HEK293 (cell line): ENCODE measurements at regions not wholly inside any gene's neighbourhood (a gene's known extent, or its start where the extent isn't known, plus 50 kb on each side); places are given as distances from the start of the nearest gene placed in this dataset.

ENCODE experiments used
- EGR2 ChIP-seq: fragments of 450-650 bp; formaldehyde crosslinking; IDR thresholded peaks from 2 replicates; pipeline ENCODE4 v1.5.1; 2016; ENCODE audit warnings: low read depth, missing biosample characterization, missing genetic modification characterization
- FEZF1 ChIP-seq: fragments of 450-650 bp; formaldehyde crosslinking; IDR thresholded peaks from 2 replicates; pipeline ENCODE4 v1.5.1; 2016; ENCODE audit warnings: missing biosample characterization, missing genetic modification characterization
- KLF1 ChIP-seq: fragments of 450-650 bp; formaldehyde crosslinking; IDR thresholded peaks from 2 replicates; pipeline ENCODE4 v1.5.1; 2016; ENCODE audit warnings: missing biosample characterization, missing genetic modification characterization
- PBX3 ChIP-seq: sonication (generic); formaldehyde crosslinking; IDR thresholded peaks from 2 replicates; pipeline ENCODE4 v1.8.1; 2022; ENCODE audit warnings: mild to moderate bottlenecking, moderate library complexity, missing genetic modification reagents
- SP7 ChIP-seq: fragments of 450-650 bp; formaldehyde crosslinking; IDR thresholded peaks from 2 replicates; pipeline ENCODE4 v1.5.1; 2016; ENCODE audit warnings: missing biosample characterization, missing genetic modification characterization
- TSHZ1 ChIP-seq: fragments of 450-650 bp; formaldehyde crosslinking; IDR thresholded peaks from 2 replicates; pipeline ENCODE4 v1.5.1; 2016; ENCODE audit warnings: missing biosample characterization, missing genetic modification characterization, borderline replicate concordance
- YY2 ChIP-seq: fragments of 450-650 bp; formaldehyde crosslinking; IDR thresholded peaks from 2 replicates; pipeline ENCODE4 v1.5.1; 2016; ENCODE audit warnings: missing biosample characterization, missing genetic modification characterization
- ZBTB20 ChIP-seq: fragments of 450-650 bp; formaldehyde crosslinking; IDR thresholded peaks from 2 replicates; pipeline ENCODE4 v1.5.1; 2016; ENCODE audit warnings: missing biosample characterization, missing genetic modification characterization
- ZEB2 ChIP-seq: fragments of 450-650 bp; formaldehyde crosslinking; IDR thresholded peaks from 2 replicates; pipeline ENCODE4 v1.5.1; 2016; ENCODE audit warnings: missing biosample characterization, missing genetic modification characterization
- ZFP37 ChIP-seq: fragments of 450-650 bp; formaldehyde crosslinking; IDR thresholded peaks from 2 replicates; pipeline ENCODE4 v1.5.1; 2016; ENCODE audit warnings: missing biosample characterization, missing genetic modification characterization
- ZNF112 ChIP-seq: fragments of 450-650 bp; formaldehyde crosslinking; IDR thresholded peaks from 2 replicates; pipeline ENCODE4 v1.5.0; 2017; ENCODE audit warnings: missing biosample characterization, missing genetic modification characterization
- ZNF133 ChIP-seq: fragments of 450-650 bp; formaldehyde crosslinking; IDR thresholded peaks from 2 replicates; pipeline ENCODE4 v1.5.1; 2016; ENCODE audit warnings: missing biosample characterization, missing genetic modification characterization
- ZNF138 ChIP-seq: fragments of 450-650 bp; formaldehyde crosslinking; IDR thresholded peaks from 2 replicates; pipeline ENCODE4 v1.5.1; 2016; ENCODE audit warnings: missing biosample characterization, missing genetic modification characterization, borderline replicate concordance
- ZNF146 ChIP-seq: fragments of 450-650 bp; formaldehyde crosslinking; IDR thresholded peaks from 2 replicates; pipeline ENCODE4 v1.5.1; 2016; ENCODE audit warnings: missing biosample characterization, missing genetic modification characterization
- ZNF148 ChIP-seq: fragments of 450-650 bp; formaldehyde crosslinking; IDR thresholded peaks from 2 replicates; pipeline ENCODE4 v1.5.0; 2017; ENCODE audit warnings: missing biosample characterization, missing genetic modification characterization, borderline replicate concordance
- ZNF175 ChIP-seq: fragments of 450-650 bp; formaldehyde crosslinking; IDR thresholded peaks from 2 replicates; pipeline ENCODE4 v1.5.1; 2016; ENCODE audit warnings: missing biosample characterization, missing genetic modification characterization
- ZNF19 ChIP-seq: fragments of 450-650 bp; formaldehyde crosslinking; IDR thresholded peaks from 2 replicates; pipeline ENCODE4; 2016; ENCODE audit warnings: missing biosample characterization, missing genetic modification characterization, low read depth
- ZNF248 ChIP-seq: fragments of 450-650 bp; formaldehyde crosslinking; IDR thresholded peaks from 2 replicates; pipeline ENCODE4 v1.5.1; 2017; ENCODE audit warnings: missing biosample characterization, missing genetic modification characterization
- ZNF423 ChIP-seq: fragments of 450-650 bp; formaldehyde crosslinking; IDR thresholded peaks from 2 replicates; pipeline ENCODE4 v1.5.1; 2016; ENCODE audit warnings: missing biosample characterization, missing genetic modification characterization
- ZNF560 ChIP-seq: fragments of 450-650 bp; formaldehyde crosslinking; IDR thresholded peaks from 2 replicates; pipeline ENCODE4 v1.5.1; 2017; ENCODE audit warnings: missing biosample characterization, missing genetic modification characterization, borderline replicate concordance
- ZNF629 ChIP-seq: fragments of 450-650 bp; formaldehyde crosslinking; IDR thresholded peaks from 2 replicates; pipeline ENCODE4 v1.5.1; 2017; ENCODE audit warnings: missing biosample characterization, missing genetic modification characterization
- ZNF645 ChIP-seq: fragments of 450-650 bp; formaldehyde crosslinking; IDR thresholded peaks from 2 replicates; pipeline ENCODE4; 2016; ENCODE audit warnings: missing biosample characterization, missing genetic modification characterization
- ZNF670 ChIP-seq: fragments of 450-650 bp; formaldehyde crosslinking; IDR thresholded peaks from 2 replicates; pipeline ENCODE4 v1.5.1; 2016; ENCODE audit warnings: missing biosample characterization, missing genetic modification characterization, low read depth
- ZSCAN30 ChIP-seq: fragments of 450-650 bp; IDR thresholded peaks from 2 replicates; pipeline ENCODE4 v1.5.1; 2018; ENCODE audit warnings: missing biosample characterization, mild to moderate bottlenecking, missing genetic modification characterization, moderate library complexity
- TF ChIP-seq, protein P1 (sequence below): fragments of 450-650 bp; formaldehyde crosslinking; IDR thresholded peaks from 2 replicates; pipeline ENCODE4 v1.5.1; 2017; ENCODE audit warnings: missing biosample characterization, missing genetic modification characterization
- TF ChIP-seq, protein P2 (sequence below): fragments of 450-650 bp; formaldehyde crosslinking; IDR thresholded peaks from 2 replicates; pipeline ENCODE4 v1.5.1; 2016; ENCODE audit warnings: missing biosample characterization, missing genetic modification characterization

- TF ChIP-seq, protein P1, sequence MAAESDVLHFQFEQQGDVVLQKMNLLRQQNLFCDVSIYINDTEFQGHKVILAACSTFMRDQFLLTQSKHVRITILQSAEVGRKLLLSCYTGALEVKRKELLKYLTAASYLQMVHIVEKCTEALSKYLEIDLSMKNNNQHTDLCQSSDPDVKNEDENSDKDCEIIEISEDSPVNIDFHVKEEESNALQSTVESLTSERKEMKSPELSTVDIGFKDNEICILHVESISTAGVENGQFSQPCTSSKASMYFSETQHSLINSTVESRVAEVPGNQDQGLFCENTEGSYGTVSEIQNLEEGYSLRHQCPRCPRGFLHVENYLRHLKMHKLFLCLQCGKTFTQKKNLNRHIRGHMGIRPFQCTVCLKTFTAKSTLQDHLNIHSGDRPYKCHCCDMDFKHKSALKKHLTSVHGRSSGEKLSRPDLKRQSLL (tag by site-specific recombination), result peak; percentile 72
- peak; percentile 42 for TF ChIP-seq SP7 (tag by site-specific recombination)
- TF ChIP-seq ZNF175, result no peak
- no peak for TF ChIP-seq ZNF133 (tag by site-specific recombination)
- 0 out of 2 replicates have a peak, but pooled peaks have one; percentile 20 for TF ChIP-seq ZFP37
- TF ChIP-seq KLF1, result peak; percentile 29; the same call in 1 of the 2 replicates
- peak; percentile 40; the same call in 1 of the 2 replicates for TF ChIP-seq ZNF629 (tag by site-specific recombination)
- no peak for TF ChIP-seq TSHZ1 (tag by site-specific recombination)
- TF ChIP-seq, protein P2, sequence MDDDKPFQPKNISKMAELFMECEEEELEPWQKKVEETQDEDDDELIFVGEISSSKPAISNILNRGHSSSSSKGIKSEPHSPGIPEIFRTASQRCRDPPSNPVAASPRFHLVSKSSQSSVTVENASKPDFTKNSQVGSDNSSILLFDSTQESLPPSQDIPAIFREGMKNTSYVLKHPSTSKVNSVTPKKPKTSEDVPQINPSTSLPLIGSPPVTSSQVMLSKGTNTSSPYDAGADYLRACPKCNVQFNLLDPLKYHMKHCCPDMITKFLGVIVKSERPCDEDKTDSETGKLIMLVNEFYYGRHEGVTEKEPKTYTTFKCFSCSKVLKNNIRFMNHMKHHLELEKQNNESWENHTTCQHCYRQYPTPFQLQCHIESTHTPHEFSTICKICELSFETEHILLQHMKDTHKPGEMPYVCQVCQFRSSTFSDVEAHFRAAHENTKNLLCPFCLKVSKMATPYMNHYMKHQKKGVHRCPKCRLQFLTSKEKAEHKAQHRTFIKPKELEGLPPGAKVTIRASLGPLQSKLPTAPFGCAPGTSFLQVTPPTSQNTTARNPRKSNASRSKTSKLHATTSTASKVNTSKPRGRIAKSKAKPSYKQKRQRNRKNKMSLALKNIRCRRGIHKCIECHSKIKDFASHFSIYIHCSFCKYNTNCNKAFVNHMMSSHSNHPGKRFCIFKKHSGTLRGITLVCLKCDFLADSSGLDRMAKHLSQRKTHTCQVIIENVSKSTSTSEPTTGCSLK (tag by site-specific recombination), result no peak
- no peak for TF ChIP-seq FEZF1 (tag by site-specific recombination)
- no peak for TF ChIP-seq ZNF423
- TF ChIP-seq YY2, result no peak
- no peak for TF ChIP-seq ZNF645
- TF ChIP-seq ZNF670 (tag by site-specific recombination), result no peak
- TF ChIP-seq ZSCAN30 (tag by site-specific recombination), result peak; percentile 83
- TF ChIP-seq ZNF560 (tag by site-specific recombination), result no peak
- no peak for TF ChIP-seq ZNF146 (tag by site-specific recombination)
- no peak for TF ChIP-seq ZNF112 (tag by site-specific recombination)
- TF ChIP-seq EGR2 (tag by site-specific recombination), result peak; percentile 76
- peak; percentile 55; the same call in 1 of the 2 replicates for TF ChIP-seq ZEB2 (tag by site-specific recombination)
- TF ChIP-seq PBX3 (CRISPR knock-in tag), result peak; percentile 53; the same call in 1 of the 2 replicates
- TF ChIP-seq ZBTB20, result peak; percentile 47; the same call in 1 of the 2 replicates
- TF ChIP-seq ZNF138 (tag by site-specific recombination), result no peak
- no peak for TF ChIP-seq ZNF19
- TF ChIP-seq ZNF148, result no peak
- TF ChIP-seq ZNF248, result no peak
Measured at GRCh38 chr5:88660947-88661805, 221.8 kb downstream of the MEF2C start (continued).
